GM23338 (cell line): ENCODE measurements at regions not wholly inside any gene's neighbourhood (a gene's known extent, or its start where the extent isn't known, plus 50 kb on each side); places are given as distances from the start of the nearest gene placed in this dataset.
A peak's percentile ranks its signal among the peaks of the same experiment; 100 is the strongest.

Source experiments
- ATAC-seq: fragments of 200-7000 bp; cut with Tn5 transposase; 3 replicates; pipeline ENCODE4 v1.9.1; 2020
- DNase-seq: peaks from one replicate; pipeline ENCODE4 v3.0.0-alpha.2; 2015; ENCODE audit warnings: low spot score
- H2AFZ ChIP-seq: fragments of 200-600 bp; sonication (generic); 2 replicates; pipeline ENCODE4 v1.8.0; 2016; ENCODE audit warnings: antibody characterized with exemption, mild to moderate bottlenecking, moderate library complexity
- H3F3A ChIP-seq: fragments of 200-600 bp; sonication (generic); replicated peaks from 2 replicates; pipeline ENCODE4 v1.8.0; 2017; ENCODE audit warnings: antibody characterized with exemption, mixed run types, low read depth
- H3K27ac ChIP-seq: fragments of 200-600 bp; sonication (generic); 2 replicates; pipeline ENCODE4 v1.6.1; 2016; ENCODE audit warnings: low read depth
- H3K27me3 ChIP-seq: fragments of 200-600 bp; sonication (generic); 2 replicates; pipeline ENCODE4 v1.8.0; 2016; ENCODE audit warnings: mild to moderate bottlenecking, mixed run types, moderate library complexity; ENCODE audit not compliant: insufficient read depth
- H3K36me3 ChIP-seq: fragments of 200-600 bp; sonication (generic); 2 replicates; pipeline ENCODE4 v1.8.0; 2016; ENCODE audit warnings: mild to moderate bottlenecking; ENCODE audit not compliant: insufficient read depth
- H3K4me1 ChIP-seq: fragments of 200-600 bp; sonication (generic); 2 replicates; pipeline ENCODE4 v1.8.0; 2016; ENCODE audit warnings: mild to moderate bottlenecking, moderate library complexity; ENCODE audit not compliant: insufficient read depth
- H3K4me2 ChIP-seq: fragments of 200-600 bp; sonication (generic); 2 replicates; pipeline ENCODE4 v1.7.1; 2017; ENCODE audit warnings: mixed run types
- H3K4me3 ChIP-seq: fragments of 200-600 bp; sonication (generic); 2 replicates; pipeline ENCODE4 v1.6.1; 2016; ENCODE audit warnings: mixed run types
- H3K79me2 ChIP-seq: fragments of 200-600 bp; sonication (generic); replicated peaks from 2 replicates; pipeline ENCODE4 v1.8.0; 2017; ENCODE audit warnings: mild to moderate bottlenecking; ENCODE audit not compliant: insufficient read depth
- H3K9me2 ChIP-seq: fragments of 200-600 bp; sonication (generic); 2 replicates; pipeline ENCODE4 v1.8.0; 2017; ENCODE audit not compliant: insufficient read depth
- H4K20me1 ChIP-seq: fragments of 200-600 bp; sonication (generic); replicated peaks from 2 replicates; pipeline ENCODE4 v1.8.0; 2017; ENCODE audit warnings: mild to moderate bottlenecking; ENCODE audit not compliant: insufficient read depth
- H3K27ac Mint-ChIP-seq: 2 replicates; pipeline ENCODE4 v1.8.0; 2020; ENCODE audit warnings: inconsistent platforms, mild to moderate bottlenecking, moderate library complexity, mixed read lengths
- H3K27me3 Mint-ChIP-seq: 3 replicates; pipeline ENCODE4 v1.8.0; 2022; ENCODE audit warnings: low read depth, mild to moderate bottlenecking, moderate library complexity, mixed read lengths, inconsistent platforms; ENCODE audit not compliant: insufficient read depth, poor library complexity
- H3K36me3 Mint-ChIP-seq: 3 replicates; pipeline ENCODE4 v1.8.0; 2021; ENCODE audit warnings: low read depth, mild to moderate bottlenecking, inconsistent platforms, moderate library complexity, mixed read lengths
- H3K4me1 Mint-ChIP-seq: 3 replicates; pipeline ENCODE4 v1.8.0; 2020; ENCODE audit warnings: mild to moderate bottlenecking, inconsistent platforms, mixed read lengths
- H3K4me3 Mint-ChIP-seq: 3 replicates; pipeline ENCODE4 v1.8.0; 2021; ENCODE audit warnings: moderate library complexity, mild to moderate bottlenecking, inconsistent platforms, mixed read lengths
- H3K9me3 Mint-ChIP-seq: 3 replicates; pipeline ENCODE4 v1.8.0; 2020; ENCODE audit warnings: moderate library complexity, mild to moderate bottlenecking, inconsistent platforms, mixed read lengths
- CREB1 ChIP-seq: fragments of 250-450 bp; sonication (Bioruptor Pico); IDR thresholded peaks from 2 replicates; pipeline ENCODE4 v1.5.0; 2020; ENCODE audit warnings: low read depth, mild to moderate bottlenecking, moderate library complexity
- ETS1 ChIP-seq: IDR thresholded peaks from 2 replicates; pipeline ENCODE4 v1.6.1; 2016; ENCODE audit warnings: antibody characterized with exemption
- EZH2 ChIP-seq: fragments of 200-600 bp; sonication (generic); IDR thresholded peaks from one replicate; pipeline ENCODE4 v1.8.0; 2017; ENCODE audit warnings: antibody characterized with exemption, mild to moderate bottlenecking, low read depth; ENCODE audit not compliant: unreplicated experiment
- EZH2phosphoT487 ChIP-seq: fragments of 200-600 bp; sonication (generic); IDR thresholded peaks from one replicate; pipeline ENCODE4 v1.8.1; 2018; ENCODE audit warnings: antibody characterized with exemption; ENCODE audit not compliant: unreplicated experiment
- JUNB ChIP-seq: IDR thresholded peaks from one replicate; pipeline ENCODE4 v1.6.1; 2016; ENCODE audit warnings: antibody characterized with exemption; ENCODE audit not compliant: unreplicated experiment
- NANOG ChIP-seq: IDR thresholded peaks from 2 replicates; pipeline ENCODE4 v1.6.1; 2016; ENCODE audit warnings: antibody characterized with exemption, borderline replicate concordance
- POLR2AphosphoS5 ChIP-seq: IDR thresholded peaks from 2 replicates; pipeline ENCODE4 v1.6.1; 2016; ENCODE audit warnings: antibody characterized with exemption, low read depth
- STAT1 ChIP-seq: IDR thresholded peaks from one replicate; pipeline ENCODE4 v1.6.1; 2016; ENCODE audit warnings: antibody characterized with exemption; ENCODE audit not compliant: unreplicated experiment
- ZNF114 ChIP-seq: fragments of 250-450 bp; sonication (Bioruptor Pico); IDR thresholded peaks from 2 replicates; pipeline ENCODE4 v1.5.0; 2020; ENCODE audit warnings: mild to moderate bottlenecking, moderate library complexity
- ZNF331 ChIP-seq: fragments of 250-450 bp; sonication (Bioruptor Pico); IDR thresholded peaks from 2 replicates; pipeline ENCODE4 v1.5.0; 2020; ENCODE audit warnings: low read depth, mild to moderate bottlenecking, moderate library complexity
- ZNF462 ChIP-seq: fragments of 250-450 bp; sonication (Bioruptor Pico); IDR thresholded peaks from 2 replicates; pipeline ENCODE4 v1.5.0; 2020; ENCODE audit warnings: mild to moderate bottlenecking, moderate library complexity

- Mint-ChIP-seq H3K4me1 (peaks cover 13% of the 10 kb centered on the region; the same call in 2 of the 3 replicates), H3K27me3 (no peaks in the 10 kb centered on the region), H3K27ac (no peak overlapping the region), H3K36me3 (peaks cover 3% of the 10 kb centered on the region; the same call in 2 of the 3 replicates), H3K4me3 (no peak overlapping the region), H3K9me3 (peaks cover 5% of the 10 kb centered on the region; the same call in 2 of the 3 replicates)
- DNase-seq (no peak), ATAC-seq (no peak)
- TF ChIP-seq EZH2phosphoT487, result no peak
- no peak for TF ChIP-seq NANOG
- TF ChIP-seq POLR2AphosphoS5, result no peak
- no peak for TF ChIP-seq CREB1 (CRISPR knock-in tag)
- TF ChIP-seq STAT1, result no peak
- TF ChIP-seq ZNF114 (CRISPR knock-in tag), result no peak
- TF ChIP-seq JUNB, result no peak
- Histone ChIP-seq H3K4me2 (no peak overlapping the region), H3K36me3 (0 out of 2 replicates have a peak, but pooled peaks cover 4% of the 10 kb centered on the region), H3K4me1 (peaks cover 5% of the 10 kb centered on the region; the same call in 1 of the 2 replicates), H3K4me3 (no peak overlapping the region), H3K9me2 (0 out of 2 replicates have a peak, but pooled peaks cover 5% of the 10 kb centered on the region), H3F3A (no peaks in the 10 kb centered on the region), H4K20me1 (no peaks in the 10 kb centered on the region), H3K27me3 (no peaks in the 10 kb centered on the region), H2AFZ (no peak overlapping the region; the same call in 1 of the 2 replicates), H3K27ac (no peak overlapping the region), H3K79me2 (no peaks in the 10 kb centered on the region)
These were observed 408.4 kb upstream of the EMCN start for GRCh38 chr4:100926039-100926717.

DNA sequence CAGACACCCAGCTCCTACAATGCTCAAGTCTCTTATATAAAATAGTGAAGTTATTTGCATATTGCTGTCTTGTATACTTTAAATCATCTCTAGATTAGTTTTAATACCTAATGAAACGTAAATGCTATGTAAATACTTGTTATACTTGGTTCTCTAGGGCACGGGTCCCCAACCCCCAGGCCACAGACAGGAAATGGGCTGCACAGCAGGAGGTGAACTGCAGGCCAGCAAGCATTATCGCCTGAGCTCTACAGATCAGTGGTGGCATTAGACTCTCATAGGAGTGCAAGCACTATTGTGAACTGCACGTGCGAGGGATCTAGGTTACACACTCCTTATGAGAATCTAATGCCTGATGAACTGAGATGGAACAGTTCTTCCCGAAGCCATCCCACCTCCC, 395.9 kb upstream of the EMCN start:
- H3K4me3 ChIP-seq, result peak overlapping the region; percentile 3
- no peak overlapping the region for H3K4me3 Mint-ChIP-seq
- TF ChIP-seq ZNF331 (CRISPR knock-in tag), result no peak
- peak; percentile 73; the same call in 1 of the 2 replicates for TF ChIP-seq NANOG
- TF ChIP-seq ZNF462 (CRISPR knock-in tag), result no peak
- no peak for TF ChIP-seq ZNF114 (CRISPR knock-in tag)
- no peak for TF ChIP-seq CREB1 (CRISPR knock-in tag)
- TF ChIP-seq EZH2, result no peak
- TF ChIP-seq STAT1, result no peak
- TF ChIP-seq ETS1, result peak; percentile 79

More for the DNA sequence above, 395.9 kb upstream of the EMCN start:
- H4K20me1 ChIP-seq, result no peaks in the 10 kb centered on the region
- Mint-ChIP-seq H3K27ac (peak overlapping the region; percentile 50), H3K27me3 (peaks cover 2% of the 10 kb centered on the region), H3K4me1 (peaks cover 16% of the 10 kb centered on the region), H3K36me3 (peaks cover 42% of the 10 kb centered on the region), H3K9me3 (peaks cover 45% of the 10 kb centered on the region)
- no peaks in the 10 kb centered on the region for H3F3A ChIP-seq
- H3K27me3 ChIP-seq, result no peaks in the 10 kb centered on the region
- H3K36me3 ChIP-seq, result peaks cover 9% of the 10 kb centered on the region; the same call in 1 of the 2 replicates
- no peak overlapping the region for H2AFZ ChIP-seq
- peak overlapping the region; percentile 32 for H3K4me2 ChIP-seq
- peak; percentile 69 for DNase-seq
- H3K79me2 ChIP-seq, result no peaks in the 10 kb centered on the region
- no peaks in the 10 kb centered on the region for H3K9me2 ChIP-seq
- H3K27ac ChIP-seq, result no peak overlapping the region
- ATAC-seq, result peak; percentile 85
- H3K4me1 ChIP-seq, result peaks cover 32% of the 10 kb centered on the region
